ENCODE measurements at regions not wholly inside any gene's neighbourhood (a gene's known extent, or its start where the extent isn't known, plus 50 kb on each side); places are given as distances from the start of the nearest gene placed in this dataset.
"Not testable (repeated sequence)": the region's sequence is repeated elsewhere in the genome, so short reads cannot be mapped to it uniquely, and the experiment has no call there.

- H3K4me1 ChIP-seq = no peaks in the 10 kb centered on the region
- no peak overlapping the region for H3K27ac ChIP-seq
- H3K27me3 ChIP-seq = no peaks in the 10 kb centered on the region
- H3K4me3 ChIP-seq = no peak overlapping the region
- no peak for DNase-seq
- no peaks in the 10 kb centered on the region for H3K36me3 ChIP-seq
- TF ChIP-seq POLR2A (IDR thresholded peaks at IDR 0.05) (no peak), CTCF (IDR thresholded peaks at IDR 0.05) (no peak)
- H3K9me3 ChIP-seq = peaks cover 0 to 4% (median 0%) of the 10 kb centered on the region in 4 donors
These were observed 291.4 kb downstream of the SH2D4B start for GRCh38 chr10:80829151-80829550.

GRCh38 chr10:80829562-80829961 lies 291.9 kb downstream of the SH2D4B start:
- DNase-seq = no peak
- H3K9me3 ChIP-seq = peaks cover 0 to 7% (median 0%) of the 10 kb centered on the region in 4 donors

GRCh38 chr10:80832693-80833092 lies 295.0 kb downstream of the SH2D4B start:
- DNase-seq, H3K4me3 ChIP-seq, H3K36me3 ChIP-seq, H3K9me3 ChIP-seq, H3K27me3 ChIP-seq, H3K4me1 ChIP-seq, H3K27ac ChIP-seq: not testable (repeated sequence)

More at GRCh38 chr10:80829562-80829961, 291.9 kb downstream of the SH2D4B start:
- TF ChIP-seq CTCF (IDR thresholded peaks at IDR 0.05) (no peak), POLR2A (IDR thresholded peaks at IDR 0.05) (no peak)
- H3K4me3 ChIP-seq = no peak overlapping the region
- no peaks in the 10 kb centered on the region for H3K4me1 ChIP-seq
- H3K27ac ChIP-seq = no peak overlapping the region
- H3K27me3 ChIP-seq = no peaks in the 10 kb centered on the region
- H3K36me3 ChIP-seq = no peaks in the 10 kb centered on the region

- no peak overlapping the region for H3K27ac ChIP-seq
- DNase-seq = no peak
- no peak overlapping the region for H3K4me3 ChIP-seq
- H3K36me3 ChIP-seq = no peaks in the 10 kb centered on the region
- no peaks in the 10 kb centered on the region for H3K27me3 ChIP-seq
- TF ChIP-seq CTCF (IDR thresholded peaks at IDR 0.05) (peak in 1 of 6 experiments; percentile 5), POLR2A (IDR thresholded peaks at IDR 0.05) (no peak)
- no peaks in the 10 kb centered on the region for H3K4me1 ChIP-seq
- H3K9me3 ChIP-seq = no peaks in the 10 kb centered on the region
These were observed 317.8 kb downstream of the SH2D4B start for GRCh38 chr10:80855348-80855971.

- no peak overlapping the region for H3K4me3 ChIP-seq
- no peaks in the 10 kb centered on the region for H3K4me1 ChIP-seq
- no peaks in the 10 kb centered on the region for H3K27me3 ChIP-seq
- no peaks in the 10 kb centered on the region for H3K9me3 ChIP-seq
- H3K27ac ChIP-seq = no peak overlapping the region
- TF ChIP-seq CTCF (IDR thresholded peaks at IDR 0.05) (no peak), POLR2A (IDR thresholded peaks at IDR 0.05) (no peak)
- no peaks in the 10 kb centered on the region for H3K36me3 ChIP-seq
- DNase-seq = no peak
These were observed 318.5 kb downstream of the SH2D4B start for GRCh38 chr10:80856186-80856585.

GRCh38 chr10:80859279-80859678 lies 321.6 kb downstream of the SH2D4B start:
- not testable (repeated sequence) for H3K4me1 ChIP-seq, H3K4me3 ChIP-seq, H3K9me3 ChIP-seq, H3K36me3 ChIP-seq, DNase-seq, H3K27ac ChIP-seq, H3K27me3 ChIP-seq

- no peak for DNase-seq
- no peaks in the 10 kb centered on the region for H3K9me3 ChIP-seq
- TF ChIP-seq CTCF (IDR thresholded peaks at IDR 0.05) (no peak), POLR2A (IDR thresholded peaks at IDR 0.05) (no peak)
These were observed 323.0 kb downstream of the SH2D4B start for GRCh38 chr10:80860719-80861118.

More at GRCh38 chr10:80860719-80861118, 323.0 kb downstream of the SH2D4B start:
- Histone ChIP-seq H3K36me3 (no peaks in the 10 kb centered on the region), H3K4me1 (no peaks in the 10 kb centered on the region), H3K27ac (no peak overlapping the region), H3K4me3 (no peak overlapping the region), H3K27me3 (no peaks in the 10 kb centered on the region)
